NB4 (cell line): ENCODE measurements at regions not wholly inside any gene's neighbourhood (a gene's known extent, or its start where the extent isn't known, plus 50 kb on each side); places are given as distances from the start of the nearest gene placed in this dataset.

Experiments
- DNase-seq: peaks from one replicate; pipeline ENCODE4 v3.0.0; 2010; ENCODE audit warnings: low read depth
- H3K4me3 ChIP-seq: one replicate; pipeline ENCODE4 v1.5.1; 2011; ENCODE audit warnings: mild to moderate bottlenecking, low read depth, low read length, moderate library complexity
- CTCF ChIP-seq: IDR thresholded peaks from one replicate; pipeline ENCODE4 v1.5.1; 2012; ENCODE audit warnings: low read depth, low read length
- MYC ChIP-seq: IDR thresholded peaks from 2 replicates; pipeline ENCODE4 v1.6.1; 2011; ENCODE audit warnings: low read depth, low read length
- POLR2A ChIP-seq: IDR thresholded peaks from 2 replicates; pipeline ENCODE4 v1.6.1; 2011; ENCODE audit warnings: mild to moderate bottlenecking; ENCODE audit not compliant: insufficient read length; ENCODE audit errors: extremely low read depth
- TF ChIP-seq, protein P1 (sequence below): IDR thresholded peaks from 2 replicates; pipeline ENCODE4 v1.6.1; 2011; ENCODE audit warnings: low read depth, low read length

GRCh38 chr13:64935441-64935840 is 2294.7 kb downstream of the PCDH9 start:
- no peak for DNase-seq
- TF ChIP-seq POLR2A (no peak), CTCF (no peak), MYC (no peak)
- TF ChIP-seq, protein P1, sequence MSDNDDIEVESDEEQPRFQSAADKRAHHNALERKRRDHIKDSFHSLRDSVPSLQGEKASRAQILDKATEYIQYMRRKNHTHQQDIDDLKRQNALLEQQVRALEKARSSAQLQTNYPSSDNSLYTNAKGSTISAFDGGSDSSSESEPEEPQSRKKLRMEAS = no peak
- no peak overlapping the region for H3K4me3 ChIP-seq

DNA sequence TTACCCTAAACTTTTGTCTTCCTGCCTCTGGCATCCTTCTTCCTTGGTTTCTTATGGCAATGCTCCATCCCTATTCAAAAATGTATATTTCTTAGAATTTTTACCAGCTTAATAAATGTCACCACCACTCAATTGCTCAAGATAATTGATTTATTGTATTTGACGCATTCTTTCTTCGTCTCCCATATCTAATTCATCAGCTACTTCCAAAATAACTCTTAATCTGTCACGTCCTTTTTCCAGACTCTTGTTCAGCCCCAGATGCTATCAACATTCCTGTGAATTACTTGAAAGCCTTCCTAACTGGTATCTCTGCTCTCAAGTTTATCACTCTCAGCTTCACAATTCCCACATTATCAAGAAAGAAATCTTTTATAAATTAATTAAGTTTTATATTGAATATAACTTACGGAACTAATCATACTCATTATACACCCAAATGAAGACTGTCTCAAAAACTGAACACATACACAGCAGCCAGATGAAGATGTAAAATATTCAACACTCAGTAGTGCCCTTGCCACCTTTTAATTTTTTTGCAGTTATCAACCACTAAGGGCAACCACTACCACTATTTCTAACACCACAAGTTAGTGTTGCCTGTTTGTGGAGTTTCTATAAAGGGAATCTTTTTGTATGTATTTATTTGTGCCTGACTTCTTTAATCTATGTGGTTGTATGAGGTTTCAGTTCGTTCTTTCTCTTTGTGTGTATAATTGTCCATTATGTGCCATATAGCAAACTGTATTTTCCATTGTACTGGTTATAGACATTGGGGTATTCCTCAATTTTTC is 2295.4 kb downstream of the PCDH9 start:
- DNase-seq = no peak
- no peak overlapping the region for H3K4me3 ChIP-seq
- TF ChIP-seq, protein P1 = no peak
- TF ChIP-seq POLR2A = no peak

DNA sequence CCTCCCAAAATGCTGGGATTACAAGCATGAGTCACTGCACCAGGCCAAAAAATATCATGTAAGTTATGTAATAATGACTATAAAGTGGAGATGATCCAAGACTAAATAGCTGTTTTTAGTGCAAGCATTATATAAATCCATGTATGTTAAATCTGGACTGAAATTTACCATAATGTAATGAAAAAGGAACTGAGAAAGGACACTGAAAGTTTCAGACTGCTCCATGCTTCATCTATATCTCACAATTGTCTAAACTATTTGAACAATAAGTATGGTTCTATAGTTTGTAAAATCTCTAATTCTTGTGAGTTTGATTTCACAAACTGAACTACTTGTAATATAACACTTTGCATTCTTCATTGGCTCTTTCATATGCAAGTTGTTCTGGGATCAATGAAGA is 2299.5 kb downstream of the PCDH9 start:
- no peak for TF ChIP-seq MYC
- no peak for TF ChIP-seq POLR2A
- TF ChIP-seq, protein P1 = no peak
- TF ChIP-seq CTCF = no peak

GRCh38 chr13:64928696-64929499 is 2301.2 kb downstream of the PCDH9 start:
- TF ChIP-seq POLR2A (no peak), MYC (no peak), CTCF (no peak)
- TF ChIP-seq, protein P1 = no peak
- H3K4me3 ChIP-seq = no peak overlapping the region
- no peak for DNase-seq

More for the DNA sequence above, 2299.5 kb downstream of the PCDH9 start:
- no peak for DNase-seq
- no peak overlapping the region for H3K4me3 ChIP-seq

DNA sequence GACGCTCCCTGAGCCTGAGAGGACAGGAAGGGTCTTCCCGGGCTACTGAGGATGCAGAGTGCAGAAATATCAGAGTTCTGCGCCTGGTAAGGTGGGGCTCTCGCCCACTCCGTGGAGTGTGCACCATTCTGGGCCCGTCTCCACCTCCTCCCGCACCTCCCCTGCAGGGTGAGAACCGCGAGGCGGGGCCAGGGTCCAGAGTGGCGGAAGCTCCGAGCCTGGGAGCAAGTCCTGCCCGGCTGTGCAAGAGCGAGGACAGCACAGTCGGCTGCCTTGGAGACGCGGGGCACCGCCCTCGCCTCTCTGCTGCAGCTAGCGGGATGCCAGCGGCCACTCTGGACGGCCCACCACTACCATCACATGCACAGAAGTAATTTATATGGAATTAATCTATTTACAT is 2304.4 kb downstream of the PCDH9 start:
- no peak for DNase-seq
- TF ChIP-seq, protein P1 = no peak
- TF ChIP-seq POLR2A (no peak), CTCF (no peak), MYC (no peak)
- no peak overlapping the region for H3K4me3 ChIP-seq

- peak; percentile 13 for DNase-seq
- TF ChIP-seq MYC (no peak), CTCF (no peak), POLR2A (no peak)
- TF ChIP-seq, protein P1 = no peak
Observed at GRCh38 chr13:64925284-64925683, 2304.9 kb downstream of the PCDH9 start.

More at GRCh38 chr13:64925284-64925683, 2304.9 kb downstream of the PCDH9 start:
- no peak overlapping the region for H3K4me3 ChIP-seq
